GM12878 (cell line): ENCODE measurements at regions not wholly inside any gene's neighbourhood (a gene's known extent, or its start where the extent isn't known, plus 50 kb on each side); places are given as distances from the start of the nearest gene placed in this dataset.

Source experiments
- ATAC-seq: fragments of 200-7000 bp; cut with Tn5 transposase; 3 replicates; pipeline ENCODE4 v1.9.1; 2020; ENCODE audit warnings: mild to moderate bottlenecking, moderate library complexity
- BruUV-seq: library from RNA; stranded (reverse); fragments of 400-500 nt; replicated peaks from 2 replicates; lab custom pipeline; 2021; lab: Mats Ljungman, UMichigan
- CTCF ChIA-PET: fragments of 300-600 bp; sonication (Branson Sonifier 250); formaldehyde crosslinking; extraction: SDS; loops from one replicate; lab custom pipeline; 2021; ENCODE audit warnings: inconsistent platforms; lab: Yijun Ruan, JAX
- POLR2A ChIA-PET: fragments of 350-600 bp; formaldehyde crosslinking; extraction: SDS; loops from one replicate; lab custom pipeline; 2021; ENCODE audit warnings: inconsistent platforms; lab: Charles Lee
- RAD21 ChIA-PET: fragments of 300-600 bp; sonication (Branson Sonifier 250); formaldehyde crosslinking; loops from one replicate; lab custom pipeline; 2023; ENCODE audit warnings: antibody characterized with exemption; ENCODE audit not compliant: unreplicated experiment; lab: Charles Lee
- SMC1A ChIA-PET: fragments of 300-600 bp; sonication (Branson Sonifier 250); formaldehyde crosslinking; loops from one replicate; lab custom pipeline; 2023; ENCODE audit not compliant: unreplicated experiment, uncharacterized antibody; lab: Charles Lee
- DNase-seq: peaks from one replicate; pipeline ENCODE4 v3.0.0-alpha.2; 2011; ENCODE audit warnings: low read depth, low spot score
- FAIRE-seq: peaks from 3 replicates; lab custom pipeline; 2011; peaks lifted over from hg19 to GRCh38; lab: Jason Lieb, UNC
- H2AFZ ChIP-seq: 2 replicates; pipeline ENCODE4 v1.6.0; 2011; ENCODE audit warnings: low read depth, low read length, control low read depth; ENCODE audit not compliant: control insufficient read depth
- H3K27ac ChIP-seq: 2 replicates; pipeline ENCODE4 v1.5.1; 2011; ENCODE audit warnings: control low read depth; ENCODE audit not compliant: control insufficient read depth, insufficient read depth
- H3K27me3 ChIP-seq, 2 experiments: replicated peaks in 1 of 2; 2 replicates each; pipeline versions ENCODE4 v1.6.0 to v1.6.1; 2011; ENCODE audit warnings: low read length in 1 of 2; ENCODE audit not compliant: control insufficient read depth in 2 of 2, insufficient read depth in 2 of 2
- H3K36me3 ChIP-seq, 2 experiments: 2 replicates each; pipeline ENCODE4 v1.5.1; 2011; ENCODE audit warnings: low read length in 1 of 2; ENCODE audit not compliant: control insufficient read depth in 2 of 2, insufficient read depth in 2 of 2
- H3K4me1 ChIP-seq: 2 replicates; pipeline ENCODE4 v1.6.1; 2011; ENCODE audit warnings: mild to moderate bottlenecking, low read length, moderate library complexity, mixed read lengths; ENCODE audit not compliant: control insufficient read depth, insufficient read depth
- H3K4me2 ChIP-seq: 2 replicates; pipeline ENCODE4 v1.6.0; 2011; ENCODE audit warnings: control low read depth; ENCODE audit not compliant: control insufficient read depth, insufficient read depth
- H3K4me3 ChIP-seq: fragments of 200-600 bp; sonication (generic); 2 replicates; pipeline ENCODE4 v1.5.1; 2016
- H3K79me2 ChIP-seq: 2 replicates; pipeline ENCODE4 v1.6.0; 2011; ENCODE audit warnings: low read length; ENCODE audit not compliant: control insufficient read depth, insufficient read depth
- H3K9ac ChIP-seq: 2 replicates; pipeline ENCODE4 v1.8.0; 2011; ENCODE audit warnings: low read length, control low read depth, mixed read lengths; ENCODE audit not compliant: control insufficient read depth, insufficient read depth
- H3K9me3 ChIP-seq: replicated peaks from 3 replicates; pipeline ENCODE4 v1.5.1; 2011; ENCODE audit warnings: mild to moderate bottlenecking, low read length; ENCODE audit not compliant: control insufficient read depth, insufficient read depth
- H4K20me1 ChIP-seq: 2 replicates; pipeline ENCODE4 v1.6.0; 2011; ENCODE audit not compliant: control insufficient read depth, insufficient read depth
- BCL3 ChIP-seq: IDR thresholded peaks from 2 replicates; pipeline ENCODE4 v1.6.1; 2011; ENCODE audit warnings: borderline replicate concordance, low read depth, mild to moderate bottlenecking, moderate library complexity, low read length; ENCODE audit not compliant: insufficient read depth, poor library complexity, severe bottlenecking
- CHD2 ChIP-seq: IDR thresholded peaks from 2 replicates; pipeline ENCODE4 v1.6.1; 2011; ENCODE audit warnings: low read depth, low read length, improper control_type of control experiment, borderline replicate concordance
- EP300 ChIP-seq, 2 experiments: fragments of 150-350 bp in 1 of 2; IDR thresholded peaks; 2 replicates each; pipeline ENCODE4 v1.6.1; 2011 to 2012; ENCODE audit warnings: low read depth in 2 of 2, low read length in 2 of 2, borderline replicate concordance in 1 of 2, improper control_type of control experiment in 1 of 2, inconsistent platforms in 1 of 2; ENCODE audit not compliant: control insufficient read depth in 1 of 2
- IRF5 ChIP-seq: fragments of 450-650 bp; IDR thresholded peaks from 2 replicates; pipeline ENCODE4 v1.6.1; 2017; ENCODE audit warnings: borderline replicate concordance
- MYC ChIP-seq: IDR thresholded peaks from 2 replicates; pipeline ENCODE4 v1.6.1; 2011; ENCODE audit warnings: mild to moderate bottlenecking, low read length, moderate library complexity, inconsistent platforms; ENCODE audit not compliant: insufficient read depth, insufficient replicate concordance, insufficient read length, severe bottlenecking
- PAX5 ChIP-seq: IDR thresholded peaks from 2 replicates; pipeline ENCODE4 v1.6.1; 2011; ENCODE audit warnings: low read depth, low read length, borderline replicate concordance
- PAX8 ChIP-seq: fragments of 450-650 bp; IDR thresholded peaks from 2 replicates; pipeline ENCODE4 v1.6.1; 2017; ENCODE audit warnings: mild to moderate bottlenecking, moderate library complexity
- PBX3 ChIP-seq: IDR thresholded peaks from 2 replicates; pipeline ENCODE4 v1.6.1; 2011; ENCODE audit warnings: mild to moderate bottlenecking, low read depth, low read length, moderate library complexity; ENCODE audit not compliant: insufficient replicate concordance
- WGBS: methylation state at CpG from one replicate; pipeline ENCODE4 v1.1.6; 2016; ENCODE audit warnings: low lambda C conversion rate; ENCODE audit not compliant: insufficient replicate concordance, insufficient coverage; ENCODE audit errors: missing lambda C conversion rate; 5-methylcytosine and 5-hydroxymethylcytosine counted together
- in situ Hi-C: fragments of 300-500 bp; cut with MboI; formaldehyde crosslinking; loops from 9 replicates; pipeline ENCODE4 v1.14.3; 2018; ENCODE audit warnings: mixed read lengths
- intact Hi-C: fragments of 100-400 bp; cut with micrococcal nuclease; formaldehyde crosslinking; loops from one replicate; pipeline ENCODE4 v1.14.2; 2022; ENCODE audit not compliant: unreplicated experiment

DNA sequence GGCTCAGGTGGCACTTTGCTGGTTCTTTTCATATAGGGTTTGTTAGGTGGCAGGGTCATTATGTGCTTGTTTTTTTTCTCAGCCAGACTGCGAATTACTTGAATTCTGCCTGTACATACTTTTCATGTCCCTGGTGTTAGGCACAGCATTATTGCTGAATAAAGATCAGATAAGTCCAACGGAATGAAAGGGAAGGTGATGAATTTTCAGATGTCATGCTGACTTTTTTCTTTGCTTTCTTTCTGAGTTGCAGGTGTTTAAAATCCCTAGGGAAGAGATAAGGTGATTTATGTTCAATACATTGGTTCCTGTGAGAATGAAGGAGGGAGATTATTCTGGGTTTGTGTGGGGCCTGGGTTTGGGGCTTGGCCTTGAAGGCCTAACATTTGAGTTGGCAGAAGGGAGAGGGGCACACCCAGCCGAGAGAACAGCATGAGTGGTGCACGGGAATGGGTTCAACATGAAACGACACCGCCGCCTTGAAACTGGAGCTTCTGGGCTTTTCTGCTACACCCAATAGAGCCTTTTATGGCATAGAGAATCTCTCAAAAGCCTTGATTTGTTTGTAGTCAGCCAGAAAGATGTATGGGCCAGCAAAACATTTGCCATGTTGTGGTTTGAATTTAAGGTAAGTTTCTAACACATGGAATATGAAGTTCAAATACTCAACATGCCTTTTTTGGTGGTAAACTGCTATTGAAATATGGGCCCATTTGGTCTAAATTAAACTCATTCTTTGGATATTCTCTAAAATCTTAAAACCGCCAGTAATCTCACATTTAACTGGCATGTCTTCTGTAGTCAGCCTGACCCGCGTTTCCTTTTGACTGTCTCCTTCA, 477.0 kb downstream of the PCNX1 start:
- no TSS peak for BruUV-seq
- TF ChIP-seq CHD2 (no peak), IRF5 (no peak), PBX3 (no peak), EP300 (IDR thresholded peaks at IDR 0.05; ENCODE audit: borderline replicate concordance in 1 of 2, control insufficient read depth in 1 of 2, low read depth in 2 of 2, low read length in 2 of 2) (no peak), PAX8 (no peak), PAX5 (no peak), BCL3 (no peak), MYC (no peak)
- over 99% methylated on average over 10 of the region's 10 CpGs for WGBS
- H3K9ac ChIP-seq: no peak overlapping the region
- in situ Hi-C loops: no loop called here
- no peaks in the 10 kb centered on the region for H4K20me1 ChIP-seq
- ChIA-PET RAD21 (no interaction called here), SMC1A (interaction anchor here (3.0 kb wide), 1 partner anchor 11 kb away, joined by 13 read pairs; no protein-coding TSS in a partner anchor), POLR2A (no interaction called here), CTCF (no interaction called here)
- H3K4me2 ChIP-seq: no peak overlapping the region
- no peaks in the 10 kb centered on the region; a peak in 1 of 4 replicates for H3K36me3 ChIP-seq
- H3K27me3 ChIP-seq: no peaks in the 10 kb centered on the region
- ATAC-seq: no peak
- H3K79me2 ChIP-seq: peaks cover 59% of the 10 kb centered on the region
- intact Hi-C loops: no loop called here
- no peak for DNase-seq
- no peak overlapping the region for H3K27ac ChIP-seq
- H2AFZ ChIP-seq: no peak overlapping the region
- no peaks in the 10 kb centered on the region for H3K4me1 ChIP-seq
- no peak overlapping the region for H3K4me3 ChIP-seq
- H3K9me3 ChIP-seq: no peaks in the 10 kb centered on the region; the same call in 1 of the 3 replicates
- no peak for FAIRE-seq
